ENCODE measurements at regions not wholly inside any gene's neighbourhood (a gene's known extent, or its start where the extent isn't known, plus 50 kb on each side); places are given as distances from the start of the nearest gene placed in this dataset.

- TF ChIP-seq CUX1 (IDR thresholded peaks at IDR 0.05; ENCODE audit: insufficient replicate concordance, low read depth, low read length) (no peak), NR2C1 (IDR thresholded peaks at IDR 0.05) (no peak), HDAC2 (IDR thresholded peaks at IDR 0.05) (no peak), DPF2 (IDR thresholded peaks at IDR 0.05) (no peak)
Measured at GRCh38 chr5:74179179-74179578, 461.3 kb downstream of the ENC1 start (continued).

GRCh38 chr5:74177961-74178360, 462.6 kb downstream of the ENC1 start:
- SMC1A ChIA-PET (ENCODE audit: uncharacterized antibody, unreplicated experiment), result no interaction called here

More at GRCh38 chr5:74177961-74178360, 462.6 kb downstream of the ENC1 start:
- intact Hi-C loops (cut with micrococcal nuclease; ENCODE audit: unreplicated experiment), result no loop called here
- no peak overlapping the region for H3K4me3 ChIP-seq
- DNase-seq (ENCODE audit: low read depth, low spot score) (no peak), ATAC-seq (no peak), FAIRE-seq (no peak)
- H4K20me1 ChIP-seq (ENCODE audit: control insufficient read depth, insufficient read depth), result no peaks in the 10 kb centered on the region
- no peaks in the 10 kb centered on the region for H3K27me3 ChIP-seq (replicated peaks in 1 of 2; ENCODE audit: control insufficient read depth in 2 of 2, insufficient read depth in 2 of 2, low read length in 1 of 2)
- BruUV-seq (replicated peaks), result no TSS peak
- in situ Hi-C loops (cut with MboI), result no loop called here
- ChIA-PET POLR2A (no interaction called here), RAD21 (ENCODE audit: unreplicated experiment) (no interaction called here), CTCF (no interaction called here)
- no peaks in the 10 kb centered on the region for H3K4me1 ChIP-seq (ENCODE audit: control insufficient read depth, insufficient read depth, low read length)
- H3K9ac ChIP-seq (ENCODE audit: control insufficient read depth, insufficient read depth, low read length), result no peak overlapping the region
- TF ChIP-seq BHLHE40 (IDR thresholded peaks at IDR 0.05; ENCODE audit: borderline replicate concordance in 1 of 2, low read depth in 2 of 2, low read length in 1 of 2) (no peak), EP300 (IDR thresholded peaks at IDR 0.05; ENCODE audit: borderline replicate concordance in 1 of 2, control insufficient read depth in 1 of 2, low read depth in 2 of 2, low read length in 2 of 2) (no peak), CEBPZ (IDR thresholded peaks at IDR 0.05; ENCODE audit: low read depth, low read length) (no peak), SP1 (IDR thresholded peaks at IDR 0.05; ENCODE audit: low read depth, low read length) (no peak), ZBTB11 (CRISPR knock-in tag; IDR thresholded peaks at IDR 0.05) (no peak), KDM1A (IDR thresholded peaks at IDR 0.05; ENCODE audit: borderline replicate concordance) (no peak), MTA2 (IDR thresholded peaks at IDR 0.05; ENCODE audit: low read depth) (no peak), DPF2 (IDR thresholded peaks at IDR 0.05) (no peak), ZNF24 (IDR thresholded peaks at IDR 0.05) (no peak)
- WGBS (ENCODE audit: insufficient coverage, insufficient replicate concordance, low lambda C conversion rate, missing lambda C conversion rate), result 5% methylated on average over 3 of the region's 3 CpGs
- no peak overlapping the region for H3K4me2 ChIP-seq (ENCODE audit: control insufficient read depth, insufficient read depth)
- no peaks in the 10 kb centered on the region for H3K79me2 ChIP-seq (ENCODE audit: control insufficient read depth, insufficient read depth, low read length)
- H3K9me3 ChIP-seq (replicated peaks; ENCODE audit: control insufficient read depth, insufficient read depth, low read length), result no peaks in the 10 kb centered on the region; the same call in 2 of the 3 replicates
- no peak overlapping the region for H2AFZ ChIP-seq (ENCODE audit: control insufficient read depth, low read depth, low read length)
- H3K36me3 ChIP-seq (ENCODE audit: control insufficient read depth in 2 of 2, insufficient read depth in 2 of 2, low read length in 1 of 2), result no peaks in the 10 kb centered on the region
- no peak overlapping the region for H3K27ac ChIP-seq (ENCODE audit: control insufficient read depth, insufficient read depth)
